CD4-positive, alpha-beta T cell (primary cell): ENCODE measurements at regions not wholly inside any gene's neighbourhood (a gene's known extent, or its start where the extent isn't known, plus 50 kb on each side); places are given as distances from the start of the nearest gene placed in this dataset.

Experiments
- ATAC-seq: fragments of 200-7000 bp; cut with Tn5 transposase; one replicate; pipeline ENCODE4 v1.10.0; 2022; ENCODE audit warnings: mild to moderate bottlenecking; ENCODE audit not compliant: poor library complexity
- CTCF ChIA-PET: fragments of 350-600 bp; sonication (Branson Sonifier 250); formaldehyde crosslinking; loops from one replicate; lab custom pipeline; 2021; ENCODE audit warnings: antibody characterized with exemption, inconsistent platforms; lab: Charles Lee
- POLR2A ChIA-PET: fragments of 350-600 bp; sonication (Branson Sonifier 250); formaldehyde crosslinking; loops from one replicate; lab custom pipeline; 2021; ENCODE audit warnings: antibody characterized with exemption, inconsistent platforms; lab: Charles Lee
- DNase-seq, 14 experiments: peaks; one replicate each; pipeline ENCODE4 v3.0.0-alpha.2; 2013 to 2020; ENCODE audit warnings: mixed read lengths in 2 of 14
- H3K27ac ChIP-seq, 2 donors: one replicate each; pipeline versions ENCODE4 v1.5.1 to v1.7.0; 2013; ENCODE audit warnings: low read length in 2 of 2, low read depth in 1 of 2, mild to moderate bottlenecking in 1 of 2
- H3K27me3 ChIP-seq, 2 experiments: 1 replicate in 1 of 2; 2 replicates in 1 of 2; pipeline versions ENCODE4 v1.6.1 to v1.7.0; 2013; ENCODE audit warnings: low read length in 2 of 2, control low read depth in 1 of 2, mild to moderate bottlenecking in 1 of 2, moderate library complexity in 1 of 2; ENCODE audit not compliant: insufficient read depth in 2 of 2, control insufficient read depth in 1 of 2
- H3K36me3 ChIP-seq: one replicate; pipeline ENCODE4 v1.6.1; 2013; ENCODE audit warnings: low read length, control low read depth; ENCODE audit not compliant: insufficient read depth
- H3K4me1 ChIP-seq: one replicate; pipeline ENCODE4 v1.6.1; 2013; ENCODE audit warnings: low read length, control low read depth; ENCODE audit not compliant: insufficient read depth
- H3K4me3 ChIP-seq: one replicate; pipeline ENCODE4 v1.5.1; 2013; ENCODE audit warnings: mild to moderate bottlenecking, low read length, moderate library complexity
- H3K9me3 ChIP-seq, 2 experiments: 1 replicate in 1 of 2; 2 replicates in 1 of 2; pipeline versions ENCODE4 v1.6.1 to v1.7.0; 2013; ENCODE audit warnings: low read length in 2 of 2, mild to moderate bottlenecking in 2 of 2, control low read depth in 1 of 2, moderate library complexity in 1 of 2; ENCODE audit not compliant: control insufficient read depth in 1 of 2, insufficient read depth in 1 of 2
- H3K27ac Mint-ChIP-seq: one replicate; pipeline ENCODE4 v1.8.0; 2020; ENCODE audit warnings: mixed read lengths
- H3K27me3 Mint-ChIP-seq: one replicate; pipeline ENCODE4 v1.8.0; 2021; ENCODE audit warnings: mixed read lengths
- H3K36me3 Mint-ChIP-seq: one replicate; pipeline ENCODE4 v1.8.0; 2021; ENCODE audit warnings: low read depth, mixed read lengths
- H3K4me1 Mint-ChIP-seq: one replicate; pipeline ENCODE4 v1.8.0; 2021; ENCODE audit warnings: low read depth, mixed read lengths
- H3K4me3 Mint-ChIP-seq: one replicate; pipeline ENCODE4 v1.8.0; 2020; ENCODE audit warnings: mild to moderate bottlenecking, mixed read lengths
- H3K9me3 Mint-ChIP-seq: one replicate; pipeline ENCODE4 v1.8.0; 2020; ENCODE audit warnings: mixed read lengths
- CTCF ChIP-seq: fragments of 200-600 bp; IDR thresholded peaks from one replicate; pipeline ENCODE4 v1.8.0; 2022; ENCODE audit warnings: antibody characterized with exemption, mild to moderate bottlenecking
- intact Hi-C, 2 experiments: fragments of 100-400 bp; cut with DNase I in 1 of 2; cut with micrococcal nuclease in 1 of 2; formaldehyde crosslinking; loops; one replicate each; pipeline versions ENCODE4 v1.15.1 to v1.9.0; 2023 to 2025; cut with DNase I, micrococcal nuclease

GRCh38 chr3:188975600-188976314 is 196.0 kb upstream of the TPRG1 start:
- intact Hi-C loops = no loop called here
- no peak for ATAC-seq
- no peaks in the 10 kb centered on the region for H3K27me3 ChIP-seq
- no peak for DNase-seq
- POLR2A ChIA-PET = no interaction called here
- no peaks in the 10 kb centered on the region for H3K9me3 ChIP-seq
- H3K4me3 ChIP-seq = no peak overlapping the region
- no peak overlapping the region for H3K27ac Mint-ChIP-seq
- H3K27me3 Mint-ChIP-seq = peaks cover 4% of the 10 kb centered on the region
- H3K9me3 Mint-ChIP-seq = peaks cover 4% of the 10 kb centered on the region
- H3K36me3 Mint-ChIP-seq = no peaks in the 10 kb centered on the region
- no peaks in the 10 kb centered on the region for H3K36me3 ChIP-seq
- CTCF ChIA-PET = interaction anchor here (1.6 kb wide), 1 partner anchor 22 kb away, joined by 4 read pairs; no protein-coding TSS in a partner anchor
- H3K4me1 Mint-ChIP-seq = peaks cover 32% of the 10 kb centered on the region
- H3K27ac ChIP-seq = no peak overlapping the region
- H3K4me3 Mint-ChIP-seq = no peak overlapping the region
- H3K4me1 ChIP-seq = peaks cover 12% of the 10 kb centered on the region
- TF ChIP-seq CTCF = no peak

DNA sequence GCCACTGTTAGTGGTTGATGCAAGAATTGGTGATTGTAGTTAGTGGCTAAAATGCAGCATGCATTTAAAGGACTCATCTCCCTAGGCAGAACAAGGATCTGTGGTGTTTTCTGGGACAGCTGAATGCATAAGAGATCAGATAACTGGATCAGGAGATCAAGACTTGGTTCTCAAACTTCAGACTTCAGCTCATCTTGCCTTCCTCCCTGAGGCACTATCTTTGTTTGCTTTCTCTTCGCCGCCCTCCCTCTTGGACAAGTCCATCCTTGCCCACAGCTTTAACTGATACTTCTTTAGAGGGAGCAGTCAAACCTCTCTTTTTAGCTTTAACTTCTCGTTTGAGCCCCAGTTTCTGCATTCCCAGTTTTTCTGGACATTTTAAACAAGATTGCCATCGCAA is 195.4 kb upstream of the TPRG1 start:
- ATAC-seq (no peak), DNase-seq (no peak)
- Mint-ChIP-seq H3K36me3 (no peaks in the 10 kb centered on the region), H3K27me3 (no peaks in the 10 kb centered on the region), H3K27ac (no peak overlapping the region), H3K4me3 (no peak overlapping the region), H3K4me1 (peaks cover 32% of the 10 kb centered on the region), H3K9me3 (no peaks in the 10 kb centered on the region)
- CTCF ChIA-PET = interaction anchor here (1.6 kb wide), 1 partner anchor 23 kb away, joined by 4 read pairs; no protein-coding TSS in a partner anchor
- H3K4me3 ChIP-seq = no peak overlapping the region
- intact Hi-C loops = no loop called here
- TF ChIP-seq CTCF = no peak
- no peaks in the 10 kb centered on the region for H3K36me3 ChIP-seq
- no peak overlapping the region for H3K27ac ChIP-seq
- no peaks in the 10 kb centered on the region for H3K27me3 ChIP-seq
- peaks cover 12% of the 10 kb centered on the region for H3K4me1 ChIP-seq
- POLR2A ChIA-PET = no interaction called here
- H3K9me3 ChIP-seq = no peaks in the 10 kb centered on the region

GRCh38 chr3:188978421-188979171 is 193.2 kb upstream of the TPRG1 start:
- Histone ChIP-seq H3K4me1 (peaks cover 7% of the 10 kb centered on the region), H3K9me3 (no peaks in the 10 kb centered on the region), H3K4me3 (no peak overlapping the region), H3K27ac (no peak overlapping the region), H3K36me3 (no peaks in the 10 kb centered on the region), H3K27me3 (no peaks in the 10 kb centered on the region)
- intact Hi-C loops = no loop called here
- Mint-ChIP-seq H3K9me3 (no peaks in the 10 kb centered on the region), H3K27ac (no peak overlapping the region), H3K36me3 (no peaks in the 10 kb centered on the region), H3K27me3 (no peaks in the 10 kb centered on the region), H3K4me1 (peaks cover 16% of the 10 kb centered on the region), H3K4me3 (no peak overlapping the region)
- DNase-seq (no peak), ATAC-seq (no peak)
- ChIA-PET POLR2A (no interaction called here), CTCF (no interaction called here)
- TF ChIP-seq CTCF = no peak
